Vagina (tissue), 2 donors: ENCODE measurements at regions not wholly inside any gene's neighbourhood (a gene's known extent, or its start where the extent isn't known, plus 50 kb on each side); places are given as distances from the start of the nearest gene placed in this dataset.
"Not testable (repeated sequence)": the region's sequence is repeated elsewhere in the genome, so short reads cannot be mapped to it uniquely, and the experiment has no call there.

Source experiments
- DNase-seq, 2 donors: peaks; one replicate each; pipeline ENCODE4 v3.0.0-alpha.2; 2017; ENCODE audit errors: extremely low spot score in 2 of 2
- H3K27ac ChIP-seq: fragments of 200-600 bp; sonication (generic); one replicate; pipeline ENCODE4 v1.5.1; 2019
- H3K27me3 ChIP-seq: fragments of 200-600 bp; sonication (generic); one replicate; pipeline ENCODE4 v1.5.1; 2019
- H3K36me3 ChIP-seq, 2 donors: fragments of 200-600 bp; sonication (generic); one replicate each; pipeline ENCODE4 v1.5.1; 2017 to 2019
- H3K4me1 ChIP-seq: fragments of 200-600 bp; sonication (generic); one replicate; pipeline ENCODE4 v1.5.1; 2019
- H3K4me3 ChIP-seq, 2 donors: fragments of 200-600 bp; sonication (generic); 1 replicate in 1 of 2; 2 replicates in 1 of 2; pipeline ENCODE4 v1.5.1; 2016 to 2019
- H3K9me3 ChIP-seq: fragments of 200-600 bp; sonication (generic); one replicate; pipeline ENCODE4 v1.5.1; 2019
- POLR2A ChIP-seq, 2 donors: fragments of 450-650 bp; IDR thresholded peaks; one replicate each; pipeline ENCODE4 v1.6.1; 2017; ENCODE audit warnings: antibody characterized with exemption in 2 of 2, mild to moderate bottlenecking in 2 of 2, moderate library complexity in 2 of 2
- POLR2AphosphoS5 ChIP-seq, 2 donors: sonication (generic); formaldehyde crosslinking; IDR thresholded peaks; one replicate each; pipeline ENCODE4 v1.9.0; 2017; ENCODE audit warnings: antibody characterized with exemption in 2 of 2, mild to moderate bottlenecking in 2 of 2, low read depth in 1 of 2; ENCODE audit not compliant: insufficient read depth in 1 of 2
- intact Hi-C: fragments of 100-400 bp; cut with DNase I; formaldehyde crosslinking; loops from one replicate; pipeline ENCODE4 v1.15.1; 2023
- TF ChIP-seq, protein P1 (sequence below), 3 experiments: fragments of 450-650 bp in 2 of 3; fragments of 200-600 bp in 1 of 3; sonication (generic) in 1 of 3; IDR thresholded peaks; one replicate each; pipeline ENCODE4 v1.5.1; 2017 to 2019; ENCODE audit warnings: antibody characterized with exemption in 3 of 3, mild to moderate bottlenecking in 2 of 3, moderate library complexity in 2 of 3

DNA sequence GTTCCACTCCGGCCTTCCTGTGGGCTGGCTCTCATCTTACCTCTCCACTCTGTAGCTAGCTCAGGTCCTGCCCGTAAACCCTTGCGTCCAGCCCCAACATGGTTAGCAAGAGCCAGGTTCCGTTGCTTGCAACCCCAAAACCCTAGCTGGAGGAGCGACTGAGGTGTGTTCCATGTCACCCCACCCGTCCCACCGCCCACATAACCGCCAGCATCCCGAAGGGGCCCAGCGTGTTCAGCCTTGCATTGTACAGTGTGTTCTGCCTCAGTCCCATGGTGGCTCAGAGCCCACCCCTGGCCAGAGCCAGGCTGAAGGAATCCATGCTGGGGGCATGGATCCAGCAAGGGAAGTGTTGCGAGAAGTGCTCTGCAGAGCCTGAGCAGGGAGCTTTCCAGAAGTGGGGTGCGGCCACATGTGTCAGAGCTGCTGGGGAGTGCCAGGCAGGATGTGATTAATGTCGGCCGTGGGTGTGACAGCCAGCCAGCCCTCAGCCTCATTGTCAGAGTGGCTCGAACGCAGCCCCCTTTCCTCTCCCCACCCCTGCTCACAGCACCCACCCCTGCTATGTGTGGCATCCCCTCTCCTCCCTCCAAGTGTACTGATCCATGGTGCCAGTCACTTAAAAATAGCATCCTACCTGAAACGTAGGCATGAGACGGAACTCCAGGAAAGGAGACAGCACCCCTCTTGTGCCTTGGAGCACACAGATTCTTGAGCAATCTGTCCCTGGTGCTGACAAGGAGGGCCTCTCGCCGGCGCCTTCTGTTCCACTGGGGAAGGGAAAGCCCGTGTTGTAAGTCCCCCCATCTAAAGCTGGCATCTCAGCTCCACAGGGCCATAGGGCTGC is 158.9 kb downstream of the OR4M2 start:
- H3K27me3 ChIP-seq, DNase-seq, H3K4me1 ChIP-seq, H3K4me3 ChIP-seq, H3K36me3 ChIP-seq, H3K27ac ChIP-seq, H3K9me3 ChIP-seq, intact Hi-C loops: not testable (repeated sequence)

DNA sequence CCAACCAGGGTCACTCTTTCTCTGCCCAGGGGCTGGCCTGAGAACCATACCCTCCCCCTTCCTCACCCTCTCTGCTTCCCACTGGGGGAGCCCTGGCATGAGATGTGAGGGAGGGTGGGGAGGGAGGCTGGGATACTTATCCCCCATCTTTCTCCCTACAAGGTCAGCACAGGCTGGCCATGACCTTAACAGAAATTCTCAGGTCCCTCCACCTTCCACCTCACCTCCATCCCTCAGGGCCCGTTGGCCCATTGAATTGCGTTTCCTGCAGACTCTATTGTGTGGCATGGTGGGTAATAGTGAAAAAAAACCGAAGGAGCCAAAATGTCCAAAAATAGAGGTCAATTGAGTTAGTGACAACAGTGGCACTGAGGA is 159.5 kb downstream of the OR4M2 start:
- H3K9me3 ChIP-seq: no peaks in the 10 kb centered on the region
- H3K4me3 ChIP-seq: no peak overlapping the region
- intact Hi-C loops: no loop called here
- H3K36me3 ChIP-seq: no peaks in the 10 kb centered on the region
- H3K27me3 ChIP-seq: no peaks in the 10 kb centered on the region
- no peaks in the 10 kb centered on the region for H3K4me1 ChIP-seq
- TF ChIP-seq, protein P1, sequence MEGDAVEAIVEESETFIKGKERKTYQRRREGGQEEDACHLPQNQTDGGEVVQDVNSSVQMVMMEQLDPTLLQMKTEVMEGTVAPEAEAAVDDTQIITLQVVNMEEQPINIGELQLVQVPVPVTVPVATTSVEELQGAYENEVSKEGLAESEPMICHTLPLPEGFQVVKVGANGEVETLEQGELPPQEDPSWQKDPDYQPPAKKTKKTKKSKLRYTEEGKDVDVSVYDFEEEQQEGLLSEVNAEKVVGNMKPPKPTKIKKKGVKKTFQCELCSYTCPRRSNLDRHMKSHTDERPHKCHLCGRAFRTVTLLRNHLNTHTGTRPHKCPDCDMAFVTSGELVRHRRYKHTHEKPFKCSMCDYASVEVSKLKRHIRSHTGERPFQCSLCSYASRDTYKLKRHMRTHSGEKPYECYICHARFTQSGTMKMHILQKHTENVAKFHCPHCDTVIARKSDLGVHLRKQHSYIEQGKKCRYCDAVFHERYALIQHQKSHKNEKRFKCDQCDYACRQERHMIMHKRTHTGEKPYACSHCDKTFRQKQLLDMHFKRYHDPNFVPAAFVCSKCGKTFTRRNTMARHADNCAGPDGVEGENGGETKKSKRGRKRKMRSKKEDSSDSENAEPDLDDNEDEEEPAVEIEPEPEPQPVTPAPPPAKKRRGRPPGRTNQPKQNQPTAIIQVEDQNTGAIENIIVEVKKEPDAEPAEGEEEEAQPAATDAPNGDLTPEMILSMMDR (IDR thresholded peaks at IDR 0.05): no peak
- no peak for TF ChIP-seq POLR2A (IDR thresholded peaks at IDR 0.05)
- TF ChIP-seq POLR2AphosphoS5 (IDR thresholded peaks at IDR 0.05; ENCODE audit: insufficient read depth in 1 of 2, low read depth in 1 of 2): no peak
- H3K27ac ChIP-seq: no peak overlapping the region
- DNase-seq: no peak

DNA sequence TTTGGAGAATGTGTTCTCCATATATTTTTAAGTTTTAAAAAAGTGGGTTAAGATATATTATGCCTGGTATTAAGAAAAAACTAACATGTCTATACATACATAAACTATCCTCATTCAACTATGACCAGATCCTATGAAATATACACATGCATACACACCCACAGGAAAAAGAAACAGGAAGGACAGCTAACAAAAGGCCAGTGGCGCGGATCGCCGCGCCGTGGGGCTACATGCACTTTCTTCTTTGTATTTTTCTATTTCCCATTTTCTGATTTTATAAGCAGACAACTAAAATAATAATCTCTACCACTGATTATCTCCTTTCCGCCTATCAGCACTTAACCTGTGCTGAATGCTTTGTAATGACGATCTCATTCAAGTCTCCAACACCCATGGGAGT is 160.1 kb downstream of the OR4M2 start:
- intact Hi-C loops: no loop called here
- no peaks in the 10 kb centered on the region for H3K9me3 ChIP-seq
- H3K4me1 ChIP-seq: no peaks in the 10 kb centered on the region
- no peak overlapping the region for H3K27ac ChIP-seq
- H3K4me3 ChIP-seq: no peak overlapping the region
- TF ChIP-seq POLR2A (IDR thresholded peaks at IDR 0.05): no peak
- TF ChIP-seq, protein P1 (IDR thresholded peaks at IDR 0.05): no peak
- TF ChIP-seq POLR2AphosphoS5 (IDR thresholded peaks at IDR 0.05; ENCODE audit: insufficient read depth in 1 of 2, low read depth in 1 of 2): no peak
- no peak for DNase-seq
- H3K27me3 ChIP-seq: no peaks in the 10 kb centered on the region
- no peaks in the 10 kb centered on the region for H3K36me3 ChIP-seq

DNA sequence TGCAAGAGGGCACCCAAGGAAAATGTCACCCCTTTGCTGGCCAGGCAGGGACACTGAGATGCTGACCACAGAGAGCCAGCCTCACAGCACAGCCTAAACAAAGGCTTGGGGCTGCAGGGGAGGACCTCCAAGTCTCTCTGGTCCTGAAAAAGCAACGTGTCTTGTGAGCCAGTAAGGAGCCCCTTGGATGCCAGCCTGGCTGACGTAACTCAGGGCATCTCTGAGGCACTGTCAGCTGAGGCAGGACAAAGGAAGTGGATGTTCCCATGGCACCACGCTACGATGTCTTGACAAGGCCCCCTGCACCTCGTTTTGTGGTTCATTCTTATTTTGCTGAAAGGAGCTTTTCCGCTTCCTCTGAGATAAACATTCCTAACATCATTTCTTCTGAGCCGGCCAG is 160.7 kb downstream of the OR4M2 start:
- H3K4me1 ChIP-seq: no peaks in the 10 kb centered on the region
- H3K27ac ChIP-seq: no peak overlapping the region
- intact Hi-C loops: no loop called here
- TF ChIP-seq POLR2AphosphoS5 (IDR thresholded peaks at IDR 0.05; ENCODE audit: insufficient read depth in 1 of 2, low read depth in 1 of 2) (no peak), POLR2A (IDR thresholded peaks at IDR 0.05) (no peak)
- TF ChIP-seq, protein P1 (IDR thresholded peaks at IDR 0.05): no peak
- no peaks in the 10 kb centered on the region for H3K9me3 ChIP-seq
- no peaks in the 10 kb centered on the region for H3K27me3 ChIP-seq
- DNase-seq: no peak
- H3K36me3 ChIP-seq: no peaks in the 10 kb centered on the region
- no peak overlapping the region for H3K4me3 ChIP-seq

DNA sequence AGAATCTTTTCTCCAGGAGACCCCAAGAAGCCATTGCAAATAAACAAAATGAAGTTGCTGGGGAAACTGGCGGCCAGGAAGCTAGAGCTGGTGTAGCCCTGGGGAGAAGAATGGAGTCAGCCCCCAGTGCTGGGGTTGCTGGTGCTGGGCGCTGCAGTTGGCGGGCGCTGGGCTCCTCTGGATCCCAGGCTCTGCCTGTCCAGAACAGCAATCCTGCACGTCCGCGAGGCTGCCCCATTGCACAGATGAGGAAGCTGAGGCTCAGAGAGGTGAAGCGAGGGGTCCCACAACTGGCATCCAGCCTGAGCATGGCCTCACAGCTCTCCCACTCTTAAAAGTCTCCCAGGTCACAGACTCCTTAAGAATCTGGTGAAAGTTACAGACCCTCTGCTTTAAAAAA is 161.1 kb downstream of the OR4M2 start:
- no peak overlapping the region for H3K27ac ChIP-seq
- no peak overlapping the region for H3K4me3 ChIP-seq
- H3K36me3 ChIP-seq: no peaks in the 10 kb centered on the region
- no peaks in the 10 kb centered on the region for H3K9me3 ChIP-seq
- H3K27me3 ChIP-seq: no peaks in the 10 kb centered on the region
- no peak for DNase-seq
- intact Hi-C loops: no loop called here
- no peak for TF ChIP-seq POLR2AphosphoS5 (IDR thresholded peaks at IDR 0.05; ENCODE audit: insufficient read depth in 1 of 2, low read depth in 1 of 2)
- TF ChIP-seq POLR2A (IDR thresholded peaks at IDR 0.05): no peak
- TF ChIP-seq, protein P1 (IDR thresholded peaks at IDR 0.05): no peak
- no peaks in the 10 kb centered on the region for H3K4me1 ChIP-seq

DNA sequence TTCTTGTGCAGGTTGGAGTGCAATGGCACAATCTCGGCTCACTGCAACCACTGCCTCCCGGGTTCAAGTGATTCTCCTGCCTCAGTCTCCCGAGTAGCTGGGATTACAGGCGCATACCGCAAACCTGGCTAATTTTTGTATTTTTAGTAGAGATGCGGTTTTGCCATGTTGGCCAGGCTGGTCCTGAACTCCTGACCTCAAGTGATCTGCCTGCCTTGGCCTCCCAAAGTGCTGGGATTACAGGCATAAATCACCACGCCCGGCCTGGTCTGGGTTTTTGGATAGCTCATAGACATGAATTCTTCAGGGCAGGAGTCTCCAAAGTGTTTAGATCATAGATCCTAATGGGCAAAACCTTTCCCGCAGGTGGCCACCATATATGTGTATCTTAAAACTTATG is 162.0 kb downstream of the OR4M2 start:
- H3K4me3 ChIP-seq, H3K4me1 ChIP-seq, H3K9me3 ChIP-seq, DNase-seq, intact Hi-C loops, H3K27me3 ChIP-seq, H3K36me3 ChIP-seq, H3K27ac ChIP-seq: not testable (repeated sequence)
